HG03108 (cell line): ENCODE measurements at regions not wholly inside any gene's neighbourhood (a gene's known extent, or its start where the extent isn't known, plus 50 kb on each side); places are given as distances from the start of the nearest gene placed in this dataset.
"Not testable (repeated sequence)": the region's sequence is repeated elsewhere in the genome, so short reads cannot be mapped to it uniquely, and the experiment has no call there.

ENCODE experiments used
- ATAC-seq: cut with Tn5 transposase; IDR thresholded peaks from one replicate; pipeline ENCODE4 v1.9.1; 2021; ENCODE audit warnings: moderate library complexity; ENCODE audit not compliant: unreplicated experiment

- no peak for ATAC-seq
Measured at GRCh38 chr12:59365133-59365532, 230.7 kb upstream of the SLC16A7 start.

DNA sequence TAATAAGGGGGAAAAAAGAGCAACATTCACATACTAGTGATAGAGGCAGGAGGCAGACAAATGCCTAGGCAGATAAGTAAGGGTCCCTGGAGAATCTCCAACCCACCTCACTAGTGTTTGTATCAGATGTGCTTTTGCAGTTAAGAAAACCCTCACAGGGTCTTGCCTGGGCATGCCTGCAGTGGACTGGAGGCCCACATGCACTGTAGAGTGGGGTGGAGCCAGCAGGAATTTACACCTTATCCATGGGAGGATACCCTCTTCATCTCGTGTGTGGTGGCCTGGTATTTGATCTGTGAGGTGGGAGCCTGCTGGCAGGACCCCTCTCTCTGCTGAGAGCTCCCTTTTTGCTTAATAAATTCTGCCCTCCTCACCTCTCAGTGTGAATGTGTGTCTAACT lies 238.0 kb upstream of the SLC16A7 start:
- ATAC-seq = no peak

DNA sequence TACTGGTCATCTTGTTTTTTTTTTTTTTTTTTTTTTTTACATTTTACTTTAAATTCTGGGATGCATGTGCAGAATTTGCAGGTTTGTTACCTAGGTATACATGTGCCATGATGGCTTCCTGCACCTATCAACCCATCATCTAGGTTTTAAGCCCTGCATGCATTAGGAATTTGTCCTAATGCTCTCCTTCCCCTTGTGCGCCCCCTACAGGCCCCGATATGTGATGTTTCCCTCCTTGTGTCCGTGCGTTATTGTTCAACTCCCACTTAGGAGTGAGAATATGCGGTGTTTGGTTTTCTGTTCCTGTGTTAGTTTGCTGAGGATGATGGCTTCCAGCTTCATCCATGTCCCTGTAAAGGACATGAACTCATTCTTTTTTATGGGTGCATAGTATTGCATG lies 249.6 kb upstream of the SLC16A7 start:
- ATAC-seq = not testable (repeated sequence)

- no peak for ATAC-seq
Measured at GRCh38 chr12:59345406-59345805, 250.4 kb upstream of the SLC16A7 start.

- no peak for ATAC-seq
Measured at GRCh38 chr12:59344224-59344623, 251.6 kb upstream of the SLC16A7 start.

DNA sequence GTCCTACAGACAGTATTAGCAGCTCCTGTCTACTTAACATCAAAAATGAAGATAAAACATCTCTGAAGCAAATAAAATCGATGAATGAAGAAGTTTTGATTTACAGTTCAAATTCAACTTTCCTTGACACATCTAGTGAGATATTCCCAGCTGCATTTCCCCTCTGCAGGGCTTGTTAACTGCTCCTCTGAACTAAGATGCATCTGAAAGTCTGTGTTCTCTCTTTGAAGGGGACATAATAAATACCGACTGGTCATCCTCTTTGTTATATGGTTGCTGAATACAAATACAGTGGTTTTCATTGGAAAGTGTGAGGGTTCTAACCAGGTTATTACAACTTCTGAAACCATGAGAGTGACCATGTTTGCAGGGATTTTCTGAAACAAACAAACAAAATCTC lies 266.4 kb upstream of the SLC16A7 start:
- no peak for ATAC-seq

DNA sequence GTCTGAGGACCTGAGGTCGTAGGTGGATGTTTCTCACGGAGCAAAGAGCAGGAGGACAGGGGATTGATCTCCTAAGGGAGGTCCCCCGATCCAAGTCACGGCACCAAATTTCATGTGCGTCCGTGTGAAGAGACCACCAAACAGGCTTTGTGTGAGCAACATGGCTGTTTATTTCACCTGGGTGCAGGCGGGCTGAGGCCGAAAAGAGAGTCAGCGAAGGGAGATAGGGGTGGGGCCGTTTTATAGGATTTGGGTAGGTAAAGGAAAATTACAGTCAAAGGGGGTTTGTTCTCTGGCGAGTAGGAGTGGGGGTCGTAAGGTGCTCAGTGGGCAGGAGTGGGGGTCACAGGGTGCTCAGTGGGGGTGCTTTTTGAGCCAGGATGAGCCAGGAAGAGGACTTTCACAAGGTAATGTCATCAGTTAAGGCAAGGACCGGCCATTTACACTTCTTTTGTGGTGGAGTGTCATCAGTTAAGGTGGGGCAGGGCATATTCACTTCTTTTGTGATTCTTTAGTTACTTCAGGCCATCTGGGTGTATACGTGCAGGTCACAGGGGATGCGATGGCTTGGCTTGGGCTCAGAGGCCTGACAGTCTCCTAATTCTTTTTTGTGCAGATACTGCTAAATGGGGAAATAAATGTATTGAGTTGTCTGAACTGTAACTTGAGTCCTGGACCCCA lies 267.3 kb upstream of the SLC16A7 start:
- not testable (repeated sequence) for ATAC-seq

- not testable (repeated sequence) for ATAC-seq
Measured at GRCh38 chr12:59326457-59326856, 269.4 kb upstream of the SLC16A7 start.

DNA sequence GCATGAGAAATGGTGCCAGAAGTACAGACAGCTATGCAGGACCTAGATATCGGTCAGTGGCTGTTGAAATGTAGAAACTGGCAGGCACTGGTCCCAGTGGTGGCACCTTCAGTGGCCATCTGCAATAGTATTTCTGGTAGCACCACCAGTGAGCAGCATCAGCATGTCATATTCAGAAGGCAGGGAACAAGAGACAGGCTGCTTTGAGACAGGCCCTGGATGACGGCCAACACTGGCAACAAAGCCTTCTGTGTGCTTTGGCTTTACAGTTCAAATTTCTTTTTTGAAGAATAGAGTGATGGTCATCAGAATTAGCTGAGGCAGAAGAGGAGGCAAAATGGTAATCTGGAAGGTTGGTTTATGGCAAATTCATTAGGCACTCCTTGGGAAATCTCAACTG lies 273.4 kb upstream of the SLC16A7 start:
- ATAC-seq = no peak

DNA sequence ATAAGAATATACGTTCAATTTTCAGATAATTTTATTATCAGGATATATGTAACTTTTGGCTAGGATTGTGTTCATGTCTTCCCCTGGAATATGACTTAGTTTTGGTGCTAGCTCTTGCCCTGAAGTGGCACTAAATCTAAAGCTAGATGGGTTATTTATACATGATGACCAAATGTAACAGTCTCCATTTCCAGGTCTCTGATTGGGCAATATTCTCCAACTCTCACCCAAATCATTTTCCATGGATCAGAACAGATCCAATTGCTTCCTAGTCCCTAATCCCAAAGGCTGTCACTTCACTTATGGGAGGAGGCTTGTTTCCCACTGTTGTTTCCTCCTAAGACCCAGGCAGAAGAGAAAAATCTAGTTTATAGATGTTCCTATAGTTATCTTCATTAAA lies 274.6 kb upstream of the SLC16A7 start:
- no peak for ATAC-seq

GRCh38 chr12:59320112-59320511 lies 275.7 kb upstream of the SLC16A7 start:
- ATAC-seq = no peak

DNA sequence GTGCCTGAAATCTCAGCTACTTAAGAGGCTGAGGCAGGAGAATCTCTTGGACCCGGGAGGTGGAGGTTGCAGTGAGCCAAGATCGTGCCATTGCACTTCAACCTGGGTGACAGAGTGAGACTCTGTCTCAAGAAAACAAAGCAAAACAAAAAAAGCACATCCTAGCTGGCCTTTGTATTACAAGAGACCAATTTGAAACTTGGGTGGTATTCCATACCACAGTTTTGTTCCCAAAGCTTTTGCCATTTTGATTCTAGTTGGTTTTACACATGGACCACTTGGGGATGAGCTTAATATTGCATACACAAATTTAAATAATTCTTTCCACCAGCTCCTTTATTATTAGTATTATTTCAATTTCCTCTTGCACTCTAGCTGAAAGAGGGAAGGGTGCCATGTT lies 276.9 kb upstream of the SLC16A7 start:
- no peak for ATAC-seq

- ATAC-seq = no peak
Measured at GRCh38 chr12:59317598-59317997, 278.2 kb upstream of the SLC16A7 start.

DNA sequence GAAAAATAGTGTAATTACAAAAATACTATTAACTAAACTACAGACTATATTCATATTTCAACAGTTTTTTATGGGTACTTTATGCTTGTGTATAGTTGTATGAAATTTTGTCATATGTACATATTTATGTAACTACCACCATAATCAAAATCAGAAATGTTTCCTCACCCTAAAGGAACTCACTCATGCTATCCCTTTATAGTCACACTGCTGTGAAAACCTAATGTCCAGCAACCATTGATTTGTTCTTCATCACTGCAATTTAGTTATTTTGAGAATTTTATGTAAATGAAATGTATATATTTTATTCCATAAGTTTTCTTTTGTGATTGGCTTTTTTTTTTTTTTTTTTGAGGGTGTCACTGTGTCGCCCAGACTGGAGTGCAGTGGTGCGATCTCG lies 278.9 kb upstream of the SLC16A7 start:
- no peak for ATAC-seq

GRCh38 chr12:59316354-59316753 lies 279.5 kb upstream of the SLC16A7 start:
- not testable (repeated sequence) for ATAC-seq

DNA sequence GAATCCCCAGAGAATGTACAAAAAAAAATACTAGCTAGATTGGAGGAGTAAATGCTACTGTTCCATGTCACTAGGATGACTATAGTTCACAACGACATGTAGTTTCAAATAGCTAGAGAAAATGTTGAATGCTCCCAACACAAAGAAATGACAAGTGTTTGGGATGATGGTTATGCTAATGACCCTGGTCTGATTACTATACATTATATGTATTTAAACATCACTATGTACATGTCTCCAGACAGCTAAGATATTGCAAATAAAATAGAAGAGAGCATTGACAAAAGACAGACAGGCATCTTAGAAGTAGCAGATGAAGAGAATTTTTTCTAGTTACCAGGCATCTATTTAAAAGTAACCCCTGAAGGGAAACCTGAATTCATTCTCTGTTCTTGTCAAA lies 281.6 kb upstream of the SLC16A7 start:
- no peak for ATAC-seq

DNA sequence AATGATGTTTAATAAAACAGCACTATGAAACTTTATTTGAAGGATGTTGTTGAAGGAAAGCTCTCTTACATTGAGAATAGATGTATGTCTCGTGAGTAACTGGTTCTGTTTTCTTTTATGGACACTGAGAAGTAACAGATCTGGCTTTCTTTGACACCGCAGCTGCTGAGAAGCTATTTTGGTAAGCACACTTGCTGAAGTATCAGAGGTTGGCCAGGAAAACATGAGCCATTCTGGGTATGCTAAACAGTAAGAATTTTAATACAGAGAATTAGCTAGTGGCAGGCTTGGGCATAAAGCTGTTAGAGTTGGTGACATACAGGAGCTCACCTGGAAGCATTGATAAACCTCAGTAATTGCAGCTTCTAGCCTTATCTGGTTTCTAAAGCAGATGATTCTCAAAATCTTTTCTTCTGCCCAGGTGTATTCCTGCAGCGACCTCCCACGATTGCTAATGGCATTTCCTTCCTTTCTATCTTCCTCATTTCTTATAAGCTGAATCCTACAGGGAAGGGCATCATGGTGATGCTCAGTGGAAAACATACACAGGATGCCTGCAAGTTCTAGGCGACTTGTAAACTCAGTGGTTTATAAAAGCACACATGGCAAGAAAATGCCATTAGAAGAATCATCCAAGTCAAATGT lies 291.6 kb upstream of the SLC16A7 start:
- ATAC-seq = no peak

DNA sequence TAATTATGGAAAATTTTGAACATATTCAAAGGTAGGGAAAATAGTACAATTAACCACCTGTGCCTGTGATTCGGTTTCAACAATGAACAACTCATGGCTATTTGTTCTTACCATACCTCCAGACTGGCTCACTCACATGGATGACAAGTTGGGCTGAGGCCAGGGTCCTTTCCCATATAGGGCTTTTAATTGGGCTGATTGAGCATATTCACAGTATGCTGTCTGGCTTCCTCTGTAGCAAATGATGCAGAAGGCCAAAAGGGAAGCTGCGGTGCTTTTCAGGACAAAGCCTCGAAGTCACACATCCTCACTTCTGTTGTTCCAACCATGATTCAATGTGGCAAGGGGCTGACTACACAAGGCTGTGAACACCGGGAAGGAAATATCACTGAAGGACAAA lies 297.5 kb upstream of the SLC16A7 start:
- no peak for ATAC-seq

- ATAC-seq = no peak
Measured at GRCh38 chr12:59294221-59294620, 301.6 kb upstream of the SLC16A7 start.

DNA sequence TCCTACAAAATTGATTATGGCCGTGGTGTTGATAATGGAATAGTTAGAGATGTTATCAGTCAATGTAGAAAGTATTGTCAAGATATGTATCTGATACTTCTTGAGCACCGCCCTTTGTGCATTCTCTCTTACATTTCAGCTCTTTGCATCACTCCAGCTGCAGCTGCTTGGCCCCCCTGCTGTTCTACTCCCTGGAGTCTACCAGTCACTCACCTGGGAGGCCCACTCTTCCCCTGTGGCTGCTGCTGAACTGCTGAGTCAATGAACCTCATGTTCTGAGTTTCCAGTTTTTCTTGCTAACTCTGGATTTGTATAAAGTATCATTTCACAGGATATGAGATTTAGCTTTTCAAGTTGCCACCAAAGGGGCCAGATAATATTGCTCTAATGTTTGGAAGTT lies 312.8 kb upstream of the SLC16A7 start:
- no peak for ATAC-seq

- ATAC-seq = not testable (repeated sequence)
Measured at GRCh38 chr12:59273561-59273960, 322.3 kb upstream of the SLC16A7 start.

DNA sequence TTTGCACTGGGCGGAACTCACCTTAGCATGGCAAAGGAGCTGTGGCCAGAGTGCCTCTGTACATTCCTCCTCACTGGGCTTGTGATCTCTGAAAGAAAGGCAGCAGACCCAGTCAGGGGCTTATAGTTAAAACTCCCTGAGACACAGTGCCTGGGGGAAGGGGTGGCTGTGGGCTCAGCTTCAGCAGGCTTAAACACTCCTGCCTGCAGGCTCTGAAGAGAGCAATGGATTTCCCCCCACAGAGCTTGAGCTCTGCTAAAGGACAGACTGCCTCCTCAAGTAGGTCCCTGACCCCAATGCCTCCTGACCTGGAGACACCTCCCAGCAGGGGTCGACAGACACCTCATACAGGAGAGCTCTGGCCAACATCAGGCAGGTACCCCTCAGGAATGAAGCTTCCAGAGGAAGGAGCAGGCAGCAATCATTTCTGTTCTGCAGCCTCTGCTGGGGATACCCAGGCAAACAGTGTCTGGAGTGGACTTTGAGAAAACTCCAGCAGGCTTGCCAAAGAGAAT lies 327.5 kb upstream of the SLC16A7 start:
- no peak for ATAC-seq

- no peak for ATAC-seq
Measured at GRCh38 chr12:59260202-59260601, 335.6 kb upstream of the SLC16A7 start.
